ENCODE measurements at regions not wholly inside any gene's neighbourhood (a gene's known extent, or its start where the extent isn't known, plus 50 kb on each side); places are given as distances from the start of the nearest gene placed in this dataset.
"Not testable (repeated sequence)": the region's sequence is repeated elsewhere in the genome, so short reads cannot be mapped to it uniquely, and the experiment has no call there.

DNA sequence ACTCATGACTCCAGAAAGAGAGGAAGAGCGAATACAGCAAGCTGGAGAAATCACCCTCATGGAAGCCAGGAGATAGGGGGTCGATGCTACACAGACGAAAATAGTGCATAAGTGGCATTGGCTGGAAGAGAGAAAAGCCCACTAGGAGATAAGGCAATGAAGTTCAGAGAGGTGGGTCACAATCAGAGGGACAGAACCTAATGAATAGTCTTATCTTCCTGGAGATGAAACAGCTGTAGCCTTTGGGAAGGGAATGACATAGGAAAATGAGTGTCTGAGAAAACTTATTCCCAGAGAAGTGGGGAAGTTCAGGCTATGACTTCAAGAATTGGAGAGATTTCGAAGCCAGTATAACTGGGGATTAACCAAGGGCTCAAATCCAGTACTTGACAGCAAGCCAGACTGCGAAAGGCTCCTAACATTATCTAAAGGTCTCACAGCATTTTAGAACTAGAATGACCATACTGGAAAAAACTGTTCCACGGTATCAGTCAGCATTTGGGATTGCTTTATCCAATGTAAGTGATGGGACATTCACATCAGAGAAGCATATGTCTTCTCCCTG is 211.1 kb downstream of the ZNF365 start:
- no peak for DNase-seq (ENCODE audit: low spot score)

DNA sequence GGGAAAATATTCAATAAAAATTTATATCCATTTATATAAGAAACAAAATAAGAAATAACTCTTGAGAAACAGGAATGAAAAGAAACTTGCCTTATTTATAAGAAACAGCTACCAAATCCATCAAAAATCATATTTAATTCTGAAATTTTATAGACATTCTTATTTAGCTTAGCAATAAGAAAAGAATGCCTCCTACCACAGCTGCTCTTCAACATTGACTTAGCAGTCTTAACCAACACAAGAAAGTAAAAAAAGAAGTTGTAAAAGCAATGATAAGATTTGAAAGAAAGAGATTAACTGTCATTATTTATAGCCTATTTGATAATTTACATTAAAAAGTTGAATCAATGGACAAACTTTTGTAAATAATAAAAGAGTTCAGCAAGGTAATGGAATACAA is 212.8 kb downstream of the ZNF365 start:
- no peak for DNase-seq (ENCODE audit: low spot score)

DNA sequence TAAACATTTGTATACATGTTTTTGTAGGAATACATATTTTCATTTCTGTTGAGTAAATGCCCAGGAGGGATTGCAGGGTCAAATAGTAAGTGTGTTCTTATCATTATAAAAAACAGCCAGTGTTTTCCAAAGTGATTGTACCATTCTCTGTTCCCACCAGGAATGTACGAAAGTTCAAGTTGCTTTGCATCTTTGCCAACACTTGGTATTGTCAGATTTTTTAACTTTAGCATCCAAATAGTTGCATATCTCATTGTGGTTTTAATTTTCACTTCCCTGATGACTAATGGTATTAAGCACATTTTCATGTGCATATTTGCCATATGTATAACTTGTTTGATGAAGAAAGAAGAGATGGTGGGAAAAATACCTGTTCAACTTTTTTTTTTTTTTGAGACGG is 213.9 kb downstream of the ZNF365 start:
- DNase-seq (ENCODE audit: low spot score): no peak

DNA sequence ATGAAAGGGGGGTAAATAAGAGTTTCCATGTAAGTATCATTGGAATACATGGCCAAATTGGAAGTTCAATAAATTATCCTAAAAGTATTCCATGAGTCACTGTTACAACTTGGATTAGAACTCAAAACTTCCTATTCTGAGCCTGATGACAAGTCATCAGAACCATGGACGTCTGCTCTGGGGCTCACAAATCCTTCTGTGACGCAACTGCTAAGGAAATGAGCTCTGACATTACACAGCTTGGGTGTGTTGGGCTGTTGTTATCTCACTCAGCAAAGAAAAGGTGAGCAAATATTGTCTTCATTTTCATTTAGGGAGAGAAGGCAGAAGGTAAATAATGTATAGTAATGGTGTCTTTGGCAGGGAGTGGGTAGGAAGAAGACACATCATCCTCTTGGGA is 214.8 kb upstream of the ADO start:
- DNase-seq (ENCODE audit: low spot score): no peak

DNA sequence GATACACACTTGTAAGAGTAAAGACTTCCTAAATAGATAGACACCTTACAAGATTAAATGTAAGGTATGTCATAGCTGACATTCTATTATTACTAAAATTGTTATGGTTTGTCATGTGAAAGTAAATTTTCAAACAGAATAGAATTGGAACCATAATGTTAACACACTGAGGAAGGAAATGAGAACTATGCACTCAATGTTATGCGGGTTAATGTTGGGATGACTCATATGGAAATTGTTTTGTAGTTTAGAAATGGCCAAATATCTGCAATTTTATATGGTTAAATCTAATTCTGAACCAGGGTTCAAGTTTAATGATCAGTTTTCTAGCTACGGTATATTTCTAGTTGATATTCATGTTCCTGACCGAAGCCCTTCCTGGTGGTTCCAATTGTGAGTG is 214.2 kb upstream of the ADO start:
- no peak for DNase-seq (ENCODE audit: low spot score)

DNA sequence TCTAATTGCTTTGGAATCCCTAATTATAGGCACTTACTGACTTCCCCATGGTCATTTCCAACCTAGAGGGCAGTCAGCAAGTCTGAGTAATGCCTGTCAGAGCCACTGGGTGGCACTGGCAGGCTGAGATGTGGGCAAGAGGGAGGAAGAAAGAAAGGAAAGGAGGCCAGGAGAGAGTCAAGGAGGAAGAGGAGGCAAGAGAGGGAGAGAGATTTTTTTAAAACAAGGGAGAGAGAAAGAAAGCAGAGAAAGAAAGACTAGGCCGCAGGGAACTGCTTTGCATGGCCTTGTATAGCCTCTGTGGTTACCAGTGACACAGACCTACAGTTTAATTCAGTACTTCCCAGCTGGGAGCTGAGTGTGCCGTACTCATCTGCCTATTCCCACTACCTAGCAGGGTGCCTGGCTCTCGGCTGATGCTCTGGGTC is 210.4 kb upstream of the ADO start:
- peak; percentile 57 for DNase-seq (ENCODE audit: low spot score)

DNA sequence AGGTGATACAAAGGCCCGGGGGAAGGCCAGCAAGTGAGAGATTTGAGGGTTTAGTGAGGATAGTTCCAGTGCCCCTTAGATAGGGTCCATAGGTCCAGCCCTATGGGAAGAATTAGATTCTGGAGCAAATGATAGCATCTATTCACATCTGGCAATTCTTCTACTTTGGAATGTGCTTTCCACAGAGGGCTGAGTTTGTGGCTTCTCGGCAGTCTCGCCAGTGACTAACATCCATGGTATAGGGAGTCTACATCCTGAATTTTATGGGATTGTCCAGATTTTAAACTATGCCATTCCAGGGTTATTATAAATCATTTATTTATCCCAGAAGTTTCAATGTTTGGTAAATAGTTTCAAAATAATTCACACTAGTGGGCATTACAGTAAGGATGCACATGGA is 207.3 kb upstream of the ADO start:
- DNase-seq (ENCODE audit: low spot score): no peak

DNA sequence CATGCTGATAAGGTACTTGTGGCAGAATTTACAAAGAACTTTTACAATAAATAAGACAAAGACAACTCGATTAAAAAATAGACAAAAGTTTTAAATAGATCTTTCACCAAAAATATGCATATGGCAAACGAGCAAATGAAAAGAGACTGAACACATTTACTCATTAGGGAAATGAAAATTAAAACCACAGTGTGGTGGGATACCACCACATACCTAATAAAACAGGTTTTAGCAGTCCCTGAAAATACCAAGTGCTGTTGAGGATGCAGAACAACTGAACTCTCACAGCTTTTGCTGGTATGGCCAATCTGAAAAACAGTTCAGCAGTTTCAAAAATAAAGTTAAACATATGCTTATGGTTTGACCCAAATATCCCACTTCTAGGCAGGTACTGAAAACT is 205.4 kb upstream of the ADO start:
- no peak for DNase-seq (ENCODE audit: low spot score)

DNA sequence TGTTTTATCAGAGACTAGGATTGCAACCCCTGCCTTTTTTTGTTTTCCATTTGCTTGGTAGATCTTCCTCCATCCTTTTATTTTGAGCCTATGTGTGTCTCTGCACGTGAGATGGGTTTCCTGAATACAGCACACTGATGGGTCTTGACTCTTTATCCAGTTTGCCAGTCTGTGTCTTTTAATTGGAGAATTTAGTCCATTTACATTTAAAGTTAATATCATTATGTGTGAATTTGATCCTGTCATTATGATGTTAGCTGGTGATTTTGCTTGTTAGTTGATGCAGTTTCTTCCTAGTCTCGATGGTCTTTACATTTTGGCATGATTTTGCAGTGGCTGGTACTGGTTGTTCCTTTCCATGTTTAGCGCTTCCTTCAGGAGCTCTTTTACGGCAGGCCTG is 198.0 kb upstream of the ADO start:
- not testable (repeated sequence) for DNase-seq (ENCODE audit: low spot score)

DNA sequence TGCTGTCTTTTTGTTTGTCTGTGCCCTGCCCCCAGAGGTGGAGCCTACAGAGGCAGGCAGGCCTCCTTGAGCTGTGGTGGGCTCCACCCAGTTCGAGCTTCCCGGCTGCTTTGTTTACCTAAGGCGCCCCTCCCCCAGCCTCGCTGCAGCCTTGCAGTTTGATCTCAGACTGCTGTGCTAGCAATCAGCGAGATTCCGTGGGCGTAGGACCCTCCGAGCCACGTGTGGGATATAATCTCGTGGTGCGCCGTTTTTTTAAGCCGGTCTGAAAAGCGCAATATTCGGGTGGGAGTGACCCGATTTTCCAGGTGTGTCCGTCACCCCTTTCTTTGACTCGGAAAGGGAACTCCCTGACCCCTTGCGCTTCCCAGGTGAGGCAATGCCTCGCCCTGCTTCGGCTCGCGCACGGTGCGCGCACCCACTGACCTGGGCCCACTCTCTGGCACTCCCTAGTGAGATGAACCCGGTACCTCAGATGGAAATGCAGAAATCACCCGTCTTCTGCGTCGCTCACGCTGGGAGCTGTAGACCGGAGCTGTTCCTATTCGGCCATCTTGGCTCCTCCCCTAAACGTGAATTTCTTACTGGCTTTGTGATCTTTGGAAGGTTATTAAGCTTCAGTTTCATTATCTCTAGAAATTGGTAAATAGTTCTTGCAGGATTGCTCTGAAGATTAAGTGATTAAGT is 196.2 kb upstream of the ADO start:
- not testable (repeated sequence) for DNase-seq (ENCODE audit: low spot score)

DNA sequence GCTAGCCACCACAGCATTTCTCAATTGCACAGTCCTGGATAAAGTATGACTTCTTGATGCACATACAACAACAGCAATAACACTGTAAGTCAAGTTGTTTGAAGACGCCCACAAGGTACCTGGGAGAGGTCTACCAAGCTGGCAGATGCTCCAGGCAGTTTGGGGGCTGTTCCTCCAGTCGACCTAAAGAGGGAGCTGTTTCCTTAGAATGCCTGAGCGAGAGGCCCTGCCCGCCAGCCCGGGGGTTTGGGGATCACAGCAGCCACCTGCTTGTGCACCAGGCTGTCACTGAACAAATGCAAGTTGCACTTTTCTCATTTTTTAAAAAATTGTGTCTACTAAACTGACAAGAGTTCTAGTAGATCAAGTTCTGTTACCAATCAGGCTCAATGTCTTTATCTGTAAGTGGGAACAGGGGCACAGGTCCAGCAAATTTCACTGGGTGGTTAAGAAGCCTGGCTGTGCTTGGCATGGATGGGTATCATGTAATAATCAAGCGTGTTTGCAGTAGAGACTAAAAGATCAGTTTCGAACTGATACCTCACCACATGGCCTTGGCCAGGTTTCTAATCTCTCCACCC is 193.8 kb upstream of the ADO start:
- peak; percentile 12 for DNase-seq (ENCODE audit: low spot score)

DNA sequence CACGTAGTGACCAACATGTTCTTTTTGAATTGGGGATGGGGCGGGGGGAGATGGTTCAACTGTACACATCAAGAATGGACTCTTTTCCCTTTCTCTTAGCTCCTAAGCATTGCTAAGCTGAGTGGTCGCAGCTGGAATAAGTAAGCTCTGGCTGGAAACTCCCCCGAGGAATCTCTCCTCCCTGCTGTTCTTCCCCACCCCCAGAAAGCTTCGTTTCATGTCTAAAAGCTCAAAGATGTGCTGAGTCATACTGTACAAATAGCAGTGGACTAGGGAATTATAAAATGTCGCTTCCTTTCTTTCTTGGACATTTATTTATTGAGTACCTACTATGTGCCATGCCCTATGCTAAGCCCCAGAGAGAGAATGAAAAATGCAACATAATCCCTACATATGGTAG is 191.1 kb upstream of the ADO start:
- no peak for DNase-seq (ENCODE audit: low spot score)

DNA sequence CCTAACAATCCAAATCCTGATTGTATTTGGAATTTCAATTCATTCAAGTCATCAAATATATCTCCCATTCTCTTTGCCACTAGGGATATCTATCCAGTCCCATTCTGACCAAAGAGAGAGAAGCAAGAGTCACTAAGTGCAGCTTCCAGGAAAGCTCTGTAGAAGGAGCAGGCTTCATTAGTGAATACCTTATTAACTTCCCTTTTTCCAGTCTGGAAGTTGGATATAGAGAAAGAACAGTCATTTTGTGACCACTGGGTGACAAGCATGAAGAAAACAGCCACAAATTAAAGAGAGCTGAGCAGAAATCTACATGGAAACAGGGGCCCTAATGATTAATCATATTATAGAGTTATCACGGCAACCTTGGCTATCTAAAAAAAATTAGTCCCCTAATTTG is 190.7 kb upstream of the ADO start:
- no peak for DNase-seq (ENCODE audit: low spot score)

DNA sequence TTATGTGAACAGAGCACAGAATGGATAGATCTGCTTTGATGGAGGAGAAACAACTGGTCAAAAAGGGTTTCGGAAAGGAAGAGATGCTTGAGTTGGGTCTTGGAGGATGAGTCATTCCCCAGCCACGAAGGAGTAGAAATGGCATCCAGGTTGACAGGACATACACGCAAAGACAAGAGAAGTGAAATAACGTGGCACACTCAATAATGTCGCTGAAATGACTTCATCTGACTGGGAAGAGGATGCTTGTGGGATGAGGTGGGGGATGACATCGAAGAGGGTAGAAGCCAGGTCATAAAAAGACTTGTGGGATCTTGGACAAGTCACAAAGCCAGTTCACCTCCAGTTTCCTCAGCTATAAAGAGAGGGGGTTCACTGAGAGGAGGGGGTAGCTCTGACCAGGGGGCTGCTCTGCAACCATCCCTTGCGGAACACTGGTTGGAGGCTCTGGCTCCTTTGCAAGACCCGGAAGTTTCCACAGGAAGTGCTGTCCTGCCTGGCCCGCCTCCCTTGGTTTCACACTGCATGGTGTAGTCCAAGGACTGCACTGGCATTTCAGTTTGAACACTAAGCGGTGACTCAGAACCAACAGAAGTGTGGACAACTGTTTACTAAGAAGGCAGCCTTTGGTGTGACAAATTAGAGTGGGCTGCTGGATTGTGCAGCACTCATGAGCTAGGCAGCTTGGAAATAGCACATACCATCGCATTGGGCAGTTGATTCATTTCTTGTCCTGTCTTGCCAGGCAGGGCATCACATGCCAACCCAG is 189.9 kb upstream of the ADO start:
- DNase-seq (ENCODE audit: low spot score): no peak

DNA sequence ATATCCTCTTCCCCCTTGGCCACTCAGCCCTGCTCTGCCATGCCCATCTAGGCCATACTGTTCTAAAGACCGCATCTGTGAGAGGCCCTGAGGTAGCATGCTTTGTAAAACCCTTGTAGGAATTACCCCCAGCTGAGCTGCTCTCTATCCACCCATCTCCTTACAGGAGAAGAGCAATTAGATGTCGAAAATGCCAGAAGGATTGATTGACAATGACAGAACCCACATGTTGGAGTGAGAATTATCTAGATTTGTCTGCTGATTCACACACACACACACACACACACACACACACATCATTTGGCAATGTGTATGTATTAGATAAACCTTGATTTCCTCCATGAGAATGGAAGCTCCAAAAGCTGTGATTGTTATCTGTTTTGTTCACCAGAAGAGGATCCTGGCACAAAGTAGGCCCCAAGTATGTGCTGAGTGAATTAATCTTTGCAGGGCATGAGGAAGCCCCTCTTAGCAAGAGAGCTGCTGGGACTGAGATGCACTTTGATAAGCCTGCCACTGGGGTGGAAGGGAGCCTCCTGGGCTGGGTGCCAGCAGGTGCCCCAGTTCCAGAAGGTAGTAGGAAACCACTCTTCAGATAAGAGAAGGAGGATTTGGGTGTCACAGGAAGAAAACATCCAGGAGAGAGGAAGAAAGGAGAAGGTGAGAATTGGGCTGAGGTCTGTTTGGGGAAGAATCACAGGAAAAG is 187.5 kb upstream of the ADO start:
- no peak for DNase-seq (ENCODE audit: low spot score)

DNA sequence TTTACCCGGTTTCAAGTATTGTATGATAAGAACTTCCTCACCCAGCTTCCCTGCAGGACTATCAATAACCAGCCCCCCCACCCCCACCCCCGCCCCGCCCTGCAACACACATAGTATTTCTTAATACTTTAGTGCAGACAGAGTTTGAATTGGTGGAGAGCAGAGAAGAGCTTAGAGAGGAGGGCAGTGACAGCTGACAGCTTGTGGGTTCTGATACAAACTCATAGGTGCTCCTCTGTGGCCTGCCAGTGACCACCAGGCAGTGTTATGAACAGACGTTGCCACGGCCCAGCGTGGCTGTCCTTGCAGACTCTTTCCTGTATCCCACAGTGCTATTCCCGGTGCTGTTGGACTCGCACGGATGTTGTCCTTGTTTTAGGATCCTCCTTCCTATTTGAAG is 186.9 kb upstream of the ADO start:
- no peak for DNase-seq (ENCODE audit: low spot score)

DNA sequence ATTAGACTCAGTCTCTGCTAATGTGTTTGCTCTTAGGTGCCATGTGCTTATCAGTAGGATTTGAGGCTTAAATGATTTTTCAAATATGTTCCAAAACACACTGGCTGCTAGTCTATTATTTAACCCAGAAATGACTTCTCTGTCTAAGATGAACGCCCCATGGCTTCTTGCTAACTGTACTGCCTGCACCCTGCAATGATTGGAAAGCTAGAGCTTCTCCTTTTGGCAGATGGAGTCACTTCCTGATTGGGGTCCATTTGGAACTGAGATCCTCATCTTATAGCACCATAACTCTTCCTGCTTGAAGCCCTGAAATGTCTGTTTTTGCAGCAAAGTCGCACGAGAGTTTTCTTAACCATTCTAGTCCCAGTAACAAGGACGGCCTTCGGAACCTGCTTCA is 186.5 kb upstream of the ADO start:
- no peak for DNase-seq (ENCODE audit: low spot score)

DNA sequence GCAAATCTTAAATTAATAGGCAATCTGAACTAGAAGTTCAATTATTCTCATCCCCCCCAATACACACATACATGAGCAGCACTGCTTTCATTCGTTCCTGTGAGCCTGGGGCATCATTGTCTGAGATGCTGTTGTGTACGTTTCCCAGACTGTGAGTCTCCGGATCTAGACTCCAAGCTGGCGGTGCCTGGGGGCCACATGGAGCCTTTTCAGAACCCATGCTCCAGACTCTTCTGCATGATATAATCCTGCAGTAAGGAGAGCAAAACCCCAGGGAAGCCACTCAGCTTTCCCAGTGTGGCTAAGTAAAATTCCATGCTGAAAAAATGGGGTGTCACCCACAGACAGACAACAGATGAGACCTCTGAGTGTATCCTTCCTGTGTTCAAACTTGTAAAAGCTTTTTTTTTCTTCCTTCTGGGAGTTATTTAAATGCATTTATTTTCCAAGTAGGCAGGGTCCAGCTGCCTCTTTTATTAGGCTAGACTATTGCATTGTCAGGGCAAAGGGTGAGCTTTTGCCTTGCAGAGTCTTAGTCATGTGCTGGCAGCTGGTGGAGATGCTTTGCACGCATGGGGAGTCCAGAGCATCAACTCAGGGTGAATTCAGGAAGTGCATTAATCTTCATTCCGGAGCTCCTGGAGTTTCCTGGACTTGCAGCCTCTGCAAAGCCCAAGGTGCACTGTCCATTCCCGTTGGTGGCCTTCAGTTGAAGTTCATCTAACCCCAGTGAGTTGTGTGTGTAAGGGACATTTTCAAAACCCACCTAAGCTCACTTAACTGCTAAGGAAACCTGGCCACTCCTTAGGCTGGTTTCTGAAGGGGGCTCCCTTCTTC is 185.7 kb upstream of the ADO start:
- DNase-seq (ENCODE audit: low spot score): no peak

DNA sequence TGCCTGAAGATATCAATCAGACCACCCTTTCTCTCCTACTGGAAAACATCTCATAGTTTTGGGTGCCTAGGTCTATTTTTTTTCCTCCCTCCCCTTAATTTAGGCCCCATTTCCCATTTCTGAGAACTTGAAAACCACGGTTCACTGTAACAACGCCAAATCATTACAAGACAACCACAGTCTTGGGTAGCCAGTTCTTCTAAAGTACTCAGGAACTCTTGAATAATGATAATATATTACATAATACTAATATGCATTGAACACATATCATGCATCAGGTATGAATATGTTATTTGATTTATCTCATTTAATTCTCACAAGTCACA is 185.1 kb upstream of the ADO start:
- no peak for DNase-seq (ENCODE audit: low spot score)

DNA sequence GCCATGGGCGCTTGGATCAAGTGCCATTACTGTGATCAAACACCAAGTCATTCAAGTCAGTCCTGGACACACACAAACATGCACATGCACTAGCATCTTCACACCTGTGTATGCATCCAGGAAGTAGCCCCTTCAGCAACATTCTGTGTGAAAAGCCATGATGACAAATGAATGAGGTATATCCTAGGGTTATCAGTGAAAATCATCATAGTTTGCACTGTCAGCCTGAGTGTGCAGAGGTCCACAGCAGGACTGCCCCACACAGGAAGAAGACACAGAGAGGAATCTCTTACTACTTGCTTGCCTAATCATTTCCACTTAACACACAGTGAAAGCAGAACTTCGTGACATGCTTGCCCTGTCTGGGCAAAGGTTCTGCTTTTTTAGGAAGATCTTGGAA is 184.0 kb upstream of the ADO start:
- DNase-seq (ENCODE audit: low spot score): no peak

DNA sequence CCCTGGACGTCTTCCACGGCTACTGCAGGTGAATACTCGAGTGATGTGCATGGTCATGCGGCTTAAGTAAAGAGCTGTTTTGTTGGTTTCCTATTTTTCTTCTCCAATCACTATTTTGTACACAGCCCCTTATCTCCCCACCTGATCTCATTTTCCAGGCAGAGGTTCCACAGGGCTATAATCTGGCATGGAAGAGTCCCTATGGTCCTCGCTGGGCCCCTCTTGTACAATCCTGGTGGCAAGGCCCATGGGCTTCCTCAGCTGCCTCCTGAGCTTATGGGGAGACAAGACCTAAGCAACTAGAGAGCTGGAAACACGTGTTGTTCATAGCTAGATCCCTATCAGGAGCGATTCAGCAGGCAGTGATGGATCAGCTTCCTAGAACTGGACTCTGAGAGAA is 181.3 kb upstream of the ADO start:
- no peak for DNase-seq (ENCODE audit: low spot score)

Data from SK-N-DZ (cell line).